ENCODE measurements at regions not wholly inside any gene's neighbourhood (a gene's known extent, or its start where the extent isn't known, plus 50 kb on each side); places are given as distances from the start of the nearest gene placed in this dataset.
"Not testable (repeated sequence)": the region's sequence is repeated elsewhere in the genome, so short reads cannot be mapped to it uniquely, and the experiment has no call there.

DNA sequence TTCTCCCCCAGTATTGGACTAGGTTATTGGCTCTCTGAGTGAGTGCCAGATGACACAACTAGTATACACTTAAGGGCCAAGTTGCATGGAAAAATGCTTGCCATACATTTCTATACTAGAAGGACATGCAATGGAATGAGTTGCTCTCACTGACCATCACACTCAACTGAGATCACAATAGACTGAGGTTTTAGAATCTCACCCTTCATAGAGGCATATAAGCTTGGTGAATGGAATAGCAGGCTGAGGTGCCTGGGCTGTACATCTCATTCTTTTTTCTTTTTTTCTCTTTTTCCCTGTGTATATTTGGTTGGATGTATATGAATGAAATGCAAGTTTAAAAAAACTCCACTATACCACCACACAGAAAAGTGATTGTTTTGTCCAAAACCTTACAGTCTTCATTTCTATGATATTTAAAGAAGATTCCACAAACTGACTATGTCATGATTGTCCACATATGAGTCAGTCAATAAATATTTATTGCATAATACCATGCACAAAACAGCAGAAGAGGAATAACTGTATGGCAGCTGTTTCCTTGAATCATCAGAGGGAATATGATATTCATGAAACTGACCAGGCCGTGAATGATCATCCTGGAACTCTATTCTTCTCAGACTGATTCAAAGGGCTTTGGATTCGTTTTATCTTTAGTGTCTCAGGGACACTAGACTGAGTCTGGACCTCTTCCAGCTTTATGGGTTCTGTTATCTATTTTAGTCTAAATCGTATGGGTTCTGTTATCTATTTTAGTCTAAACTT is 122.6 kb upstream of the STK17B start:
- no peak overlapping the region for H3K4me3 ChIP-seq (ENCODE audit: low read depth, low read length)
- TF ChIP-seq, protein P1, sequence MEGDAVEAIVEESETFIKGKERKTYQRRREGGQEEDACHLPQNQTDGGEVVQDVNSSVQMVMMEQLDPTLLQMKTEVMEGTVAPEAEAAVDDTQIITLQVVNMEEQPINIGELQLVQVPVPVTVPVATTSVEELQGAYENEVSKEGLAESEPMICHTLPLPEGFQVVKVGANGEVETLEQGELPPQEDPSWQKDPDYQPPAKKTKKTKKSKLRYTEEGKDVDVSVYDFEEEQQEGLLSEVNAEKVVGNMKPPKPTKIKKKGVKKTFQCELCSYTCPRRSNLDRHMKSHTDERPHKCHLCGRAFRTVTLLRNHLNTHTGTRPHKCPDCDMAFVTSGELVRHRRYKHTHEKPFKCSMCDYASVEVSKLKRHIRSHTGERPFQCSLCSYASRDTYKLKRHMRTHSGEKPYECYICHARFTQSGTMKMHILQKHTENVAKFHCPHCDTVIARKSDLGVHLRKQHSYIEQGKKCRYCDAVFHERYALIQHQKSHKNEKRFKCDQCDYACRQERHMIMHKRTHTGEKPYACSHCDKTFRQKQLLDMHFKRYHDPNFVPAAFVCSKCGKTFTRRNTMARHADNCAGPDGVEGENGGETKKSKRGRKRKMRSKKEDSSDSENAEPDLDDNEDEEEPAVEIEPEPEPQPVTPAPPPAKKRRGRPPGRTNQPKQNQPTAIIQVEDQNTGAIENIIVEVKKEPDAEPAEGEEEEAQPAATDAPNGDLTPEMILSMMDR (IDR thresholded peaks at IDR 0.05; ENCODE audit: borderline replicate concordance, insufficient read depth, low read depth, low read length), result no peak

- H3K4me3 ChIP-seq (ENCODE audit: low read depth, low read length), result no peak overlapping the region
- TF ChIP-seq, protein P1 (IDR thresholded peaks at IDR 0.05; ENCODE audit: borderline replicate concordance, insufficient read depth, low read depth, low read length), result no peak
Measured at GRCh38 chr2:196294516-196294909, 123.1 kb upstream of the STK17B start.

DNA sequence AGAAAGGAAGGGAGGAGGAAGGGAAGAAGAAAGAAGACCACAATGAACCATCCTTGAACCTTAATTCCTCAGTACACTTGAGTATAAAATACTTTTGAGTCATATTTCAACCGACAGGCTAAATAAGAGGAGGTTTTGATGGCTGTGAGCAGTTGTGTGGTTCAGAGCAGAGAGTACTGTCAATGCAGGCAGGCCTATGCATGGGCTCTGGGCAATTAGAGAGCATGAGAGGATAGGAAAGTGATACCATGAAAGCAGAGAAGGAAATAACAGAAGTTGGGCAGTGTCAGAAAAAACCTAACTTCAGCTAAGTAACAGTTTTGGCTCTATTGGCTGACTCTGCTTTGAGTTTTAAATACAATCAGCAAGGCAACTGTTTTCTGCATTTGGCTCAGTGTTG is 123.6 kb upstream of the STK17B start:
- TF ChIP-seq, protein P1 (IDR thresholded peaks at IDR 0.05; ENCODE audit: borderline replicate concordance, insufficient read depth, low read depth, low read length), result no peak
- no peak overlapping the region for H3K4me3 ChIP-seq (ENCODE audit: low read depth, low read length)

DNA sequence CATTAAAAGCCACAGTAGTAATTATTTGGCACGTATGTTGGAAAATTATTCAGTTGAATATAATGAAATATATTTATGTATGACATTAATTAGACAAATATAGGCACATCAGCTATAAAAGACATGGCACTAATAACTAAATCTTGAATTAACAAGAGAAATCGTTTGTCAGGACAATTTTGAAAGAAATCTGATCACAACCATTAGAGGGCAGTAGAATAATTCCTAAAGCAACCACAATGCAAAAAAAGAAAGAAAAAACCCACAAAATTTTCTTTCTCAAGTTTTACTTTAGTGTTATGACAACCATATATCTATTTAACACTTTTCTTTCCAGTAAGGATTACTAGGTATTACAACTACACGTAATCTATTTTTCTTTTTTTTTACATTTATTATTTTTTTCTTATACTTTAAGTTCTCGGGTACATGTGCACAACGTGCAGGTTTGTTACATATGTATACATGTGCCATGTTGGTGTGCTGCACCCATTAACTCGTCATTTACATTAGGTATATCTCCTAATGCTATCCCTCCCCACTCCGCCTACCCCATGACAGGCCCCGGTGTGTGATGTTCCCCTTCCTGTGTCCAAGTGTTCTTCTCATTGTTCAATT is 126.8 kb upstream of the STK17B start:
- H3K4me3 ChIP-seq (ENCODE audit: low read depth, low read length), result not testable (repeated sequence)

DNA sequence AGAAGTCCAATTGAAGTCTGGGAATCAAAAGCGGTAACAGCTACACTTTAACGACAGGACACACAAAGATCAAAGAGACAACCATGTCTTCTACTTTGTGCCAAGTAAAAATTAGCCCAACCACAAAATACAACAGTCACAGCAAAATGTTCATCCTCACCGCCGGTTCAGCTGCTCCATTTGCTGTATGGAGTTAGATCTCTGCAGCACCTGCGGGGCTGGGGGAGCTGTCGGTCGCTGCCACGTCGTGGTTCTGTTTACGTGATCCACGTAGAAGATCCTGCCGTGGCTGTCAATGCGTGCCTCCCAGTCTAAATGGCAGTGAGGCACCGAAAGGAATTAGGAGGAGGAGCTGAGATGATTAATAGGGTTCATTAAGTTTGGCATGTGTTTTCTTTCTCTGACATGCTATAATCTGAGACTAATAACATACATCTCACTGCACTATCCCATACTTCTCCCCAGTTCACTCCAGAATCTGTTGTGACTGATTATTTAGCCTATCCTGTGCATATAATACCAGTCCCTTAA is 136.5 kb upstream of the STK17B start:
- TF ChIP-seq, protein P1 (IDR thresholded peaks at IDR 0.05; ENCODE audit: borderline replicate concordance, insufficient read depth, low read depth, low read length), result no peak
- H3K4me3 ChIP-seq (ENCODE audit: low read depth, low read length), result no peak overlapping the region

DNA sequence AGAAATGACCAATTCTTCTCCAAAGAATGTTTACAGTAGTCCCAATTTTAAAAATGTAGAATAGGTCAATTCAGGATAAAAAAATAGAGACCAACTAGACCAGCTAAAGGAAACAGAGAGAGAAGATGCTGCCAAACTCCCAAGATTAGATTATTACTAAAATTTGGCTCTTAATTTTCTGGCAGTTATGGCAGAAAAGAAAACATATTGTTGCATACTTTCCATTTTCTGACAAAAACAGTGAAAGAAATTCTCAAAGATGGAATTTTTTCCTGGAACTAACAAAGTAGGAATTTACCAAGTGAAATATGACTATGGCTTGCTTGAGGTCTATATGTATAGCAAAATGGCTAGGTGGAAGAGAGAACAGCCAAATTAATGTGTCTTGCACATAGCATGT is 138.3 kb upstream of the STK17B start:
- no peak overlapping the region for H3K4me3 ChIP-seq (ENCODE audit: low read depth, low read length)
- TF ChIP-seq, protein P1 (IDR thresholded peaks at IDR 0.05; ENCODE audit: borderline replicate concordance, insufficient read depth, low read depth, low read length), result no peak

GRCh38 chr2:196314157-196314556 is 142.8 kb upstream of the STK17B start:
- TF ChIP-seq, protein P1 (IDR thresholded peaks at IDR 0.05; ENCODE audit: borderline replicate concordance, insufficient read depth, low read depth, low read length), result no peak

More at GRCh38 chr2:196314157-196314556, 142.8 kb upstream of the STK17B start:
- no peak overlapping the region for H3K4me3 ChIP-seq (ENCODE audit: low read depth, low read length)
